NT2/D1 (cell line): ENCODE measurements at regions not wholly inside any gene's neighbourhood (a gene's known extent, or its start where the extent isn't known, plus 50 kb on each side); places are given as distances from the start of the nearest gene placed in this dataset.
"Not testable (repeated sequence)": the region's sequence is repeated elsewhere in the genome, so short reads cannot be mapped to it uniquely, and the experiment has no call there.

Experiments
- DNase-seq: peaks from one replicate; pipeline ENCODE4 v3.0.0-alpha.2; 2011; ENCODE audit warnings: low read depth, low spot score
- H3K27me3 ChIP-seq: 2 replicates; pipeline ENCODE4 v1.6.0; 2011; ENCODE audit warnings: mild to moderate bottlenecking; ENCODE audit not compliant: insufficient read length, insufficient read depth
- H3K36me3 ChIP-seq: 2 replicates; pipeline ENCODE4 v1.6.1; 2011; ENCODE audit warnings: mild to moderate bottlenecking, low read length, mixed read lengths; ENCODE audit not compliant: insufficient read depth, insufficient read length
- H3K4me1 ChIP-seq: 2 replicates; pipeline ENCODE4 v1.5.1; 2011; ENCODE audit not compliant: insufficient read depth, insufficient read length
- H3K4me3 ChIP-seq: 2 replicates; pipeline ENCODE4 v1.5.1; 2011; ENCODE audit warnings: low read depth; ENCODE audit not compliant: insufficient read length
- H3K9ac ChIP-seq: 2 replicates; pipeline ENCODE4 v1.6.0; 2011; ENCODE audit warnings: low read depth; ENCODE audit not compliant: insufficient read length
- H3K9me3 ChIP-seq: 2 replicates; pipeline ENCODE4 v1.5.1; 2011; ENCODE audit warnings: mild to moderate bottlenecking, low read length; ENCODE audit not compliant: insufficient read depth
- SUZ12 ChIP-seq: IDR thresholded peaks from 2 replicates; pipeline ENCODE4 v1.6.1; 2011; ENCODE audit not compliant: insufficient read length, insufficient read depth; ENCODE audit errors: extremely low read depth
- YY1 ChIP-seq: IDR thresholded peaks from 2 replicates; pipeline ENCODE4 v1.6.1; 2011; ENCODE audit not compliant: insufficient read length, insufficient read depth
- ZNF274 ChIP-seq: IDR thresholded peaks from 2 replicates; pipeline ENCODE4 v1.6.1; 2011; ENCODE audit warnings: mild to moderate bottlenecking, low read depth, low read length

DNA sequence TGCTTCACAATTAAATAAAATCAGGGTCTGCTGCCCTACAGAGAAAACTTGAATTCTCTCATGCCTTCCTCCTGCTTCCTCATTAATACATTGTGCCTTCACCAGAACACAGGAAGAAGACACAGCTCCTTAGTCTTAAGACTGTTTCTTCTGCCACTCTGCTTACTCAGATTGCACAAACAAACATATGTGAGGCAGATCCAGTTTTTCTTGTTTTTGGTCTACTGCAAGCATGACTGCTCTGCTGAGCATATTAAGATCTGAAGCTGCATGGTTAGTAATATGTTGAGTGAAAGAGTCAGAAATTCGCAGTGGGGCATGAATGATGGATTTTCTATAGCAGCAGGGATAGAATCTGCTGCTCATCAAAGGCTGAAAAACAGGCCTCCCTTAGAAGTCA is 321.1 kb upstream of the STXBP6 start:
- no peaks in the 10 kb centered on the region for H3K36me3 ChIP-seq
- TF ChIP-seq YY1 = no peak
- TF ChIP-seq ZNF274 = no peak
- TF ChIP-seq SUZ12 = no peak
- no peaks in the 10 kb centered on the region; the same call in 1 of the 2 replicates for H3K9me3 ChIP-seq
- H3K27me3 ChIP-seq = no peaks in the 10 kb centered on the region
- H3K9ac ChIP-seq = no peak overlapping the region
- no peak overlapping the region for H3K4me3 ChIP-seq
- no peak for DNase-seq
- H3K4me1 ChIP-seq = no peaks in the 10 kb centered on the region

GRCh38 chr14:25370057-25370456 is 320.1 kb upstream of the STXBP6 start:
- H3K9ac ChIP-seq, H3K4me3 ChIP-seq, H3K4me1 ChIP-seq, DNase-seq, H3K9me3 ChIP-seq, H3K36me3 ChIP-seq, H3K27me3 ChIP-seq: not testable (repeated sequence)

- Histone ChIP-seq H3K27me3 (no peaks in the 10 kb centered on the region), H3K36me3 (no peaks in the 10 kb centered on the region), H3K4me3 (no peak overlapping the region), H3K9me3 (no peaks in the 10 kb centered on the region), H3K4me1 (no peaks in the 10 kb centered on the region), H3K9ac (no peak overlapping the region)
- TF ChIP-seq SUZ12 (no peak), ZNF274 (no peak), YY1 (no peak)
- DNase-seq = no peak
Measured at GRCh38 chr14:25358330-25358729, 308.4 kb upstream of the STXBP6 start.

DNA sequence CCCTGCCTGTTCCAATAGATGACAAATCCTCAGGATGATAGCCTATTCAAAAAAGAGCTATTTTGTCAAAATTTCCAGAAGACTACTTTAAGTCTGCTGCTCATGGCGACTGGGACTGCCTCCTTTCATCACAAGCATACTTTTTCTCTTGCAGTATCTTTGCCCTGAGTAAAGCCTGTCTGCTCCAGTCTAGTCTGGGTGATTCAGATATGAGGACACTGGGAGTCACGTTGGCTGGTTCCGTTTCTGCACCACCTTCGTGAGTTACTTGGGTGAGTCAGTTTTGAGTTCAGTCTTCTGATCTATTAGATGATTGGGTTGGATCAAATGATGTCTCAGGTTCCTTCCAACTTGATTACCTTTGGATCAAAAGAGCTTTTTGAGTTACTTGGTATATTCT is 301.3 kb upstream of the STXBP6 start:
- Histone ChIP-seq H3K4me3 (no peak overlapping the region), H3K9ac (no peak overlapping the region), H3K27me3 (no peaks in the 10 kb centered on the region), H3K4me1 (no peaks in the 10 kb centered on the region), H3K36me3 (no peaks in the 10 kb centered on the region), H3K9me3 (no peaks in the 10 kb centered on the region)
- no peak for DNase-seq
- TF ChIP-seq YY1 (no peak), SUZ12 (no peak), ZNF274 (no peak)

DNA sequence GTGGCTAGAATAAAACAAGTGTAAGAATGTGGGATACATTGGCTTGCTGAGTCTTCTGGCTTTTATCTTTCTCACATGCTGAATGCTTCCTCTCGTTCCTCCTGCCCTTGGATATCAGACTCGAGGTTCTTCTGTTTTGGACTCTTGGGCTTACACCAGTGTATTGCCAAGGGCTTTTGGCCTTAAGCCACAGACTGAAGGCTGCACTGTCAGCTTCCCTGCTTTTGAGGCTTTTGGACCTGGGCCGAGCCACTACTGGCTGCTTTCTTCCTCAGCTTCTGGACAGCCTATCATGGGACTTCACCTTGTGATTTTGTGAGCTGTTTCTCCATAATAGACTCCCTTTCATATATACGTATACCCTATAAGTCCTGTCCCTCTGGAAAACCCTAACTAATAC is 300.9 kb upstream of the STXBP6 start:
- no peak for DNase-seq
- Histone ChIP-seq H3K4me1 (no peaks in the 10 kb centered on the region), H3K27me3 (no peaks in the 10 kb centered on the region), H3K36me3 (no peaks in the 10 kb centered on the region), H3K9ac (no peak overlapping the region), H3K9me3 (no peaks in the 10 kb centered on the region), H3K4me3 (no peak overlapping the region)
- TF ChIP-seq YY1 (no peak), ZNF274 (no peak), SUZ12 (no peak)

DNA sequence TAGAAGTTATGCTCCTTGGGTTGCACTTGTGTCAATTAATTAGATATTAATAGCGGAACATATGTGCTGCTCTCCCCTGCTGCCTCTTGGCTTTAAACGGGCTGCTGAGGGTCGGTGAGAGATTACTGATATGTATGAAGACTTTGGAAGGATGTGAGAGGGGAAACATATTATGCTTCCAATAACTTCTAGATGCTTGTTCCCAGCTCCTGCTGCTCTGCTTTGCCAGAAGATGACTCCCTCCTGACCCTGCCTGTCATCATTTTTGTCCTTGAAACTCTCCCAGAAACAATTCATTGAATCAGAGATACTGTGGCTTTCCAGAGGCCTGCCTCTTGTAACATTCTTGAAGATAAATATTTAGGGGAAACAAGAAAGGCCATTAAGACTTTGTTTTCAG is 300.1 kb upstream of the STXBP6 start:
- no peaks in the 10 kb centered on the region for H3K4me1 ChIP-seq
- no peaks in the 10 kb centered on the region for H3K9me3 ChIP-seq
- no peak for DNase-seq
- H3K9ac ChIP-seq = no peak overlapping the region
- no peaks in the 10 kb centered on the region for H3K27me3 ChIP-seq
- TF ChIP-seq ZNF274 = no peak
- no peak overlapping the region for H3K4me3 ChIP-seq
- no peaks in the 10 kb centered on the region for H3K36me3 ChIP-seq

- TF ChIP-seq ZNF274 (no peak), SUZ12 (no peak), YY1 (no peak)
- H3K36me3 ChIP-seq = no peaks in the 10 kb centered on the region
Measured at GRCh38 chr14:25349269-25349668, 299.3 kb upstream of the STXBP6 start.

GRCh38 chr14:25340882-25341281 is 290.9 kb upstream of the STXBP6 start:
- Histone ChIP-seq H3K4me1 (no peaks in the 10 kb centered on the region), H3K27me3 (no peaks in the 10 kb centered on the region), H3K9me3 (no peaks in the 10 kb centered on the region), H3K4me3 (no peak overlapping the region), H3K36me3 (no peaks in the 10 kb centered on the region), H3K9ac (no peak overlapping the region)
- DNase-seq = no peak
- TF ChIP-seq YY1 (no peak), ZNF274 (no peak), SUZ12 (no peak)

More at GRCh38 chr14:25349269-25349668, 299.3 kb upstream of the STXBP6 start:
- Histone ChIP-seq H3K4me1 (no peaks in the 10 kb centered on the region), H3K9me3 (no peaks in the 10 kb centered on the region), H3K9ac (no peak overlapping the region), H3K27me3 (no peaks in the 10 kb centered on the region), H3K4me3 (no peak overlapping the region)
- DNase-seq = no peak
